HEK293 (cell line): ENCODE measurements at regions not wholly inside any gene's neighbourhood (a gene's known extent, or its start where the extent isn't known, plus 50 kb on each side); places are given as distances from the start of the nearest gene placed in this dataset.

Experiments
- CTCF ChIA-PET: fragments of 350-600 bp; formaldehyde crosslinking; extraction: SDS; loops from one replicate; lab custom pipeline; 2021; ENCODE audit warnings: antibody characterized with exemption; lab: Yijun Ruan, JAX
- POLR2A ChIA-PET: fragments of 300-600 bp; formaldehyde crosslinking; extraction: SDS; loops from one replicate; lab custom pipeline; 2020; ENCODE audit warnings: antibody characterized with exemption, inconsistent platforms; lab: Yijun Ruan, JAX
- H3K27ac ChIP-seq: fragments of 200-500 bp; sonication (Bioruptor generic); 2 replicates; pipeline ENCODE4 v1.5.1; 2014; ENCODE audit warnings: low read depth, low read length, control low read depth, inconsistent platforms; ENCODE audit errors: extremely low read depth
- H3K36me3 ChIP-seq, 2 experiments: fragments of 200-500 bp in 1 of 2; sonication (Bioruptor generic) in 1 of 2; 1 replicate in 1 of 2; 2 replicates in 1 of 2; pipeline ENCODE4 v1.5.1; 2014 to 2017; ENCODE audit warnings: inconsistent platforms in 2 of 2, low read length in 2 of 2; ENCODE audit not compliant: control insufficient read depth in 2 of 2, insufficient read depth in 1 of 2
- H3K4me1 ChIP-seq: fragments of 200-500 bp; sonication (Bioruptor generic); 2 replicates; pipeline ENCODE4 v1.5.1; 2014; ENCODE audit warnings: mild to moderate bottlenecking, low read length, inconsistent platforms; ENCODE audit not compliant: control insufficient read depth, insufficient read depth
- H3K4me3 ChIP-seq: 2 replicates; pipeline ENCODE4 v1.5.1; 2011; ENCODE audit warnings: low read depth, mild to moderate bottlenecking, control low read depth, low read length, moderate library complexity
- H3K9me3 ChIP-seq: fragments of 200-500 bp; sonication (Bioruptor generic); 2 replicates; pipeline ENCODE4 v1.5.1; 2014; ENCODE audit warnings: low read depth, low read length, inconsistent platforms; ENCODE audit not compliant: control insufficient read depth, insufficient read depth
- KLF10 ChIP-seq: fragments of 450-650 bp; IDR thresholded peaks from 2 replicates; pipeline ENCODE4 v1.5.1; 2018; ENCODE audit warnings: missing biosample characterization, mild to moderate bottlenecking, missing genetic modification characterization
- RBAK ChIP-seq: fragments of 450-650 bp; formaldehyde crosslinking; IDR thresholded peaks from 2 replicates; pipeline ENCODE4 v1.5.1; 2016; ENCODE audit warnings: missing biosample characterization, missing genetic modification characterization
- WT1 ChIP-seq: fragments of 450-650 bp; formaldehyde crosslinking; IDR thresholded peaks from 2 replicates; pipeline ENCODE4 v1.5.1; 2016; ENCODE audit warnings: missing biosample characterization, missing genetic modification characterization
- YY1 ChIP-seq: fragments of 450-650 bp; formaldehyde crosslinking; IDR thresholded peaks from 2 replicates; pipeline ENCODE4 v1.5.1; 2018; ENCODE audit warnings: missing biosample characterization, missing genetic modification characterization
- ZNF140 ChIP-seq: fragments of 450-650 bp; formaldehyde crosslinking; IDR thresholded peaks from 2 replicates; pipeline ENCODE4 v1.5.1; 2016; ENCODE audit warnings: missing biosample characterization, missing genetic modification characterization
- ZNF146 ChIP-seq: fragments of 450-650 bp; formaldehyde crosslinking; IDR thresholded peaks from 2 replicates; pipeline ENCODE4 v1.5.1; 2016; ENCODE audit warnings: missing biosample characterization, missing genetic modification characterization
- ZNF16 ChIP-seq: fragments of 450-650 bp; formaldehyde crosslinking; IDR thresholded peaks from 2 replicates; pipeline ENCODE4 v1.5.1; 2016; ENCODE audit warnings: low read depth, missing biosample characterization, missing genetic modification characterization
- ZNF335 ChIP-seq: fragments of 450-650 bp; formaldehyde crosslinking; conservative IDR thresholded peaks from 2 replicates; pipeline ENCODE4 v1.5.1; 2016; ENCODE audit warnings: missing biosample characterization, missing genetic modification characterization
- ZNF530 ChIP-seq: fragments of 450-650 bp; formaldehyde crosslinking; IDR thresholded peaks from 2 replicates; pipeline ENCODE4 v1.5.1; 2016; ENCODE audit warnings: low read depth, missing biosample characterization, missing genetic modification characterization
- ZNF660 ChIP-seq: fragments of 450-650 bp; IDR thresholded peaks from 2 replicates; pipeline ENCODE4 v1.5.1; 2018; ENCODE audit warnings: missing biosample characterization, mild to moderate bottlenecking, missing genetic modification characterization
- ZNF701 ChIP-seq: fragments of 450-650 bp; formaldehyde crosslinking; IDR thresholded peaks from 2 replicates; pipeline ENCODE4 v1.5.1; 2016; ENCODE audit warnings: missing biosample characterization, missing genetic modification characterization
- ZNF768 ChIP-seq: fragments of 450-650 bp; formaldehyde crosslinking; IDR thresholded peaks from 2 replicates; pipeline ENCODE4 v1.5.1; 2018; ENCODE audit warnings: missing biosample characterization, mild to moderate bottlenecking, missing genetic modification characterization
- ZXDB ChIP-seq: fragments of 450-650 bp; formaldehyde crosslinking; IDR thresholded peaks from 2 replicates; pipeline ENCODE4 v1.5.1; 2016; ENCODE audit warnings: missing biosample characterization, missing genetic modification characterization
- TF ChIP-seq, protein P1 (sequence below): fragments of 450-650 bp; formaldehyde crosslinking; IDR thresholded peaks from 2 replicates; pipeline ENCODE4 v1.5.1; 2016; ENCODE audit warnings: missing biosample characterization, missing genetic modification characterization
- TF ChIP-seq, protein P2 (sequence below): fragments of 450-650 bp; formaldehyde crosslinking; IDR thresholded peaks from 2 replicates; pipeline ENCODE4 v1.5.1; 2016; ENCODE audit warnings: missing biosample characterization, missing genetic modification characterization
- TF ChIP-seq, protein P3 (sequence below): fragments of 450-650 bp; formaldehyde crosslinking; IDR thresholded peaks from 2 replicates; pipeline ENCODE4 v1.5.1; 2016; ENCODE audit warnings: missing biosample characterization, missing genetic modification characterization
- TF ChIP-seq, protein P4 (sequence below): fragments of 450-650 bp; formaldehyde crosslinking; IDR thresholded peaks from 2 replicates; pipeline ENCODE4 v1.5.1; 2017; ENCODE audit warnings: missing biosample characterization, missing genetic modification characterization
- TF ChIP-seq, protein P5 (sequence below): fragments of 450-650 bp; formaldehyde crosslinking; IDR thresholded peaks from 2 replicates; pipeline ENCODE4 v1.5.1; 2017; ENCODE audit warnings: missing biosample characterization, missing genetic modification characterization
- TF ChIP-seq, protein P6 (sequence below): fragments of 450-650 bp; formaldehyde crosslinking; IDR thresholded peaks from 2 replicates; pipeline ENCODE4 v1.5.1; 2017; ENCODE audit warnings: missing biosample characterization, missing genetic modification characterization

DNA sequence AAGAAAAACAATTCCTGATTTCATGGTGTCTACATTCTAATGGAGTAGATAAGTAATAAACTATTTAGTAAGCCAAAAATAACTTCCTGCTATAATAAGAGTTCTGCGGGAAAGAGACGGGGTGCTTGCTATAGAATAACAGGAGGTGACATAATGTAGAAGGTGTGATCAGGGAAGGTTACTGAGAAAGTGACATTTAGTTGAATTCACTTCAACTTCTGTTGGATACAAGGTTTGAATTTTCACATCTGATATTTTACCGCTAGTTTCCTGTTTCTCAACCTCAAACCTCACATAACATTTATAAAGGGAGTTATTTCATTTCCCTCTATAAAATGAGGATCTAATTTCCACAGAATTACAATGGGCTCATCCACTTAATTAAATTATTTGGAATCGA lies 102.3 kb upstream of the GBE1 start:
- ChIA-PET POLR2A (no interaction called here), CTCF (no interaction called here)
- no peaks in the 10 kb centered on the region for H3K4me1 ChIP-seq
- H3K9me3 ChIP-seq = no peaks in the 10 kb centered on the region
- H3K4me3 ChIP-seq = no peak overlapping the region
- no peaks in the 10 kb centered on the region for H3K36me3 ChIP-seq
- H3K27ac ChIP-seq = no peak overlapping the region
- no peak for TF ChIP-seq RBAK (tag by site-specific recombination)

DNA sequence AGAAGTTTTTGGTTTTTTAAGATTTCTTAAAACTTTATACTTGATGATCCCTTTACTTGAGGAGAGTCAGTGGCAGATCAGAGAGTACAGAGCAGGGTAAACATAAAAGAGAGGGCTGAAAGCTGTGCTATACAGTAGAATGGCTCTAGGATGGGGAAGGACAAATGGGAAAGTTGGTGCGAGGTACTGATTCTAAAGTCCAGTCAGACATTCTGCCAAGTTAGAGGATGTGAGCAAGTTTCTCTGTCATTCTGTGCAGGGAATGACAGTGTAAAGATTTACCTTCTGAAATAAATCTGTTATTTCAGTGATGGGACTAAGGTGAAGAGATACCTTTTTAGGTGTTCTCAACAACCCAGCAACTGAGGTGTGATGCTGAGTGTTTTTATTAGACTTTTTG lies 100.1 kb upstream of the GBE1 start:
- H3K9me3 ChIP-seq = no peaks in the 10 kb centered on the region
- no peak overlapping the region for H3K27ac ChIP-seq
- TF ChIP-seq ZNF660 (tag by site-specific recombination) = no peak
- TF ChIP-seq, protein P1, sequence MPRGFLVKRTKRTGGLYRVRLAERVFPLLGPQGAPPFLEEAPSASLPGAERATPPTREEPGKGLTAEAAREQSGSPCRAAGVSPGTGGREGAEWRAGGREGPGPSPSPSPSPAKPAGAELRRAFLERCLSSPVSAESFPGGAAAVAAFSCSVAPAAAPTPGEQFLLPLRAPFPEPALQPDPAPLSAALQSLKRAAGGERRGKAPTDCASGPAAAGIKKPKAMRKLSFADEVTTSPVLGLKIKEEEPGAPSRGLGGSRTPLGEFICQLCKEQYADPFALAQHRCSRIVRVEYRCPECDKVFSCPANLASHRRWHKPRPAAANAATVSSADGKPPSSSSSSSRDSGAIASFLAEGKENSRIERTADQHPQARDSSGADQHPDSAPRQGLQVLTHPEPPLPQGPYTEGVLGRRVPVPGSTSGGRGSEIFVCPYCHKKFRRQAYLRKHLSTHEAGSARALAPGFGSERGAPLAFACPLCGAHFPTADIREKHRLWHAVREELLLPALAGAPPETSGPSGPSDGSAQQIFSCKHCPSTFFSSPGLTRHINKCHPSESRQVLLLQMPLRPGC = no peak
- TF ChIP-seq ZNF335 (tag by site-specific recombination) = no peak
- TF ChIP-seq WT1 (tag by site-specific recombination) = no peak
- TF ChIP-seq, protein P2, sequence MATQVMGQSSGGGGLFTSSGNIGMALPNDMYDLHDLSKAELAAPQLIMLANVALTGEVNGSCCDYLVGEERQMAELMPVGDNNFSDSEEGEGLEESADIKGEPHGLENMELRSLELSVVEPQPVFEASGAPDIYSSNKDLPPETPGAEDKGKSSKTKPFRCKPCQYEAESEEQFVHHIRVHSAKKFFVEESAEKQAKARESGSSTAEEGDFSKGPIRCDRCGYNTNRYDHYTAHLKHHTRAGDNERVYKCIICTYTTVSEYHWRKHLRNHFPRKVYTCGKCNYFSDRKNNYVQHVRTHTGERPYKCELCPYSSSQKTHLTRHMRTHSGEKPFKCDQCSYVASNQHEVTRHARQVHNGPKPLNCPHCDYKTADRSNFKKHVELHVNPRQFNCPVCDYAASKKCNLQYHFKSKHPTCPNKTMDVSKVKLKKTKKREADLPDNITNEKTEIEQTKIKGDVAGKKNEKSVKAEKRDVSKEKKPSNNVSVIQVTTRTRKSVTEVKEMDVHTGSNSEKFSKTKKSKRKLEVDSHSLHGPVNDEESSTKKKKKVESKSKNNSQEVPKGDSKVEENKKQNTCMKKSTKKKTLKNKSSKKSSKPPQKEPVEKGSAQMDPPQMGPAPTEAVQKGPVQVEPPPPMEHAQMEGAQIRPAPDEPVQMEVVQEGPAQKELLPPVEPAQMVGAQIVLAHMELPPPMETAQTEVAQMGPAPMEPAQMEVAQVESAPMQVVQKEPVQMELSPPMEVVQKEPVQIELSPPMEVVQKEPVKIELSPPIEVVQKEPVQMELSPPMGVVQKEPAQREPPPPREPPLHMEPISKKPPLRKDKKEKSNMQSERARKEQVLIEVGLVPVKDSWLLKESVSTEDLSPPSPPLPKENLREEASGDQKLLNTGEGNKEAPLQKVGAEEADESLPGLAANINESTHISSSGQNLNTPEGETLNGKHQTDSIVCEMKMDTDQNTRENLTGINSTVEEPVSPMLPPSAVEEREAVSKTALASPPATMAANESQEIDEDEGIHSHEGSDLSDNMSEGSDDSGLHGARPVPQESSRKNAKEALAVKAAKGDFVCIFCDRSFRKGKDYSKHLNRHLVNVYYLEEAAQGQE (tag by site-specific recombination) = no peak
- ChIA-PET CTCF (no interaction called here), POLR2A (no interaction called here)
- H3K4me3 ChIP-seq = no peak overlapping the region
- no peaks in the 10 kb centered on the region for H3K4me1 ChIP-seq
- no peaks in the 10 kb centered on the region for H3K36me3 ChIP-seq

DNA sequence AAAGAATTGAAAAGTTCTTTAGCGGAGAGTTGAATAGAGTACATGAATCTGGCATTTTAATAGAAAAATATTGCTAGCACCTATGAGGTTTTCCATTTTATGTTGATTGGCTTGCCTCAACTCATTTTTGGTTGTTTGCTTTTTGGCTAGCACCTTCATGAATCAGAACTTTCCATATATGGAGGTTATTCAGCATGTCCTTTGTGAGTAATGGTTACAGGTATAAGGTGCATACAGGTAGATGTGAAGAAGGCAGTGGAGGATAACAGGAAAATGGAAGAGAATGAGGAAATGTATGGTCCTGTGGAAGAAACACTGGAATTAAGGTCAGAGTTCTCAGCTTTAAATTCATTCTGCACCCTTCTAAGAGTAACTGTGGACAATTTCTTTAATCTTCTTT lies 98.1 kb upstream of the GBE1 start:
- no peaks in the 10 kb centered on the region for H3K36me3 ChIP-seq
- ChIA-PET POLR2A (no interaction called here), CTCF (interaction anchor here (1.0 kb wide), 1 partner anchor 50 kb away, joined by 6 read pairs; no protein-coding TSS in a partner anchor)
- H3K4me1 ChIP-seq = no peaks in the 10 kb centered on the region
- TF ChIP-seq ZNF140 (tag by site-specific recombination) = no peak
- TF ChIP-seq, protein P3, sequence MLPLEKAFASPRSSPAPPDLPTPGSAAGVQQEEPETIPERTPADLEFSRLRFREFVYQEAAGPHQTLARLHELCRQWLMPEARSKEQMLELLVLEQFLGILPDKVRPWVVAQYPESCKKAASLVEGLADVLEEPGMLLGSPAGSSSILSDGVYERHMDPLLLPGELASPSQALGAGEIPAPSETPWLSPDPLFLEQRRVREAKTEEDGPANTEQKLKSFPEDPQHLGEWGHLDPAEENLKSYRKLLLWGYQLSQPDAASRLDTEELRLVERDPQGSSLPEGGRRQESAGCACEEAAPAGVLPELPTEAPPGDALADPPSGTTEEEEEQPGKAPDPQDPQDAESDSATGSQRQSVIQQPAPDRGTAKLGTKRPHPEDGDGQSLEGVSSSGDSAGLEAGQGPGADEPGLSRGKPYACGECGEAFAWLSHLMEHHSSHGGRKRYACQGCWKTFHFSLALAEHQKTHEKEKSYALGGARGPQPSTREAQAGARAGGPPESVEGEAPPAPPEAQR (tag by site-specific recombination) = no peak
- TF ChIP-seq ZNF701 (tag by site-specific recombination) = no peak
- TF ChIP-seq, protein P4, sequence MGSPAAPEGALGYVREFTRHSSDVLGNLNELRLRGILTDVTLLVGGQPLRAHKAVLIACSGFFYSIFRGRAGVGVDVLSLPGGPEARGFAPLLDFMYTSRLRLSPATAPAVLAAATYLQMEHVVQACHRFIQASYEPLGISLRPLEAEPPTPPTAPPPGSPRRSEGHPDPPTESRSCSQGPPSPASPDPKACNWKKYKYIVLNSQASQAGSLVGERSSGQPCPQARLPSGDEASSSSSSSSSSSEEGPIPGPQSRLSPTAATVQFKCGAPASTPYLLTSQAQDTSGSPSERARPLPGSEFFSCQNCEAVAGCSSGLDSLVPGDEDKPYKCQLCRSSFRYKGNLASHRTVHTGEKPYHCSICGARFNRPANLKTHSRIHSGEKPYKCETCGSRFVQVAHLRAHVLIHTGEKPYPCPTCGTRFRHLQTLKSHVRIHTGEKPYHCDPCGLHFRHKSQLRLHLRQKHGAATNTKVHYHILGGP (tag by site-specific recombination) = no peak
- TF ChIP-seq YY1 (tag by site-specific recombination) = no peak
- no peak for TF ChIP-seq ZNF146 (tag by site-specific recombination)
- TF ChIP-seq ZNF16 (tag by site-specific recombination) = no peak
- TF ChIP-seq ZNF530 (tag by site-specific recombination) = no peak
- TF ChIP-seq ZNF768 (tag by site-specific recombination) = no peak
- TF ChIP-seq, protein P5, sequence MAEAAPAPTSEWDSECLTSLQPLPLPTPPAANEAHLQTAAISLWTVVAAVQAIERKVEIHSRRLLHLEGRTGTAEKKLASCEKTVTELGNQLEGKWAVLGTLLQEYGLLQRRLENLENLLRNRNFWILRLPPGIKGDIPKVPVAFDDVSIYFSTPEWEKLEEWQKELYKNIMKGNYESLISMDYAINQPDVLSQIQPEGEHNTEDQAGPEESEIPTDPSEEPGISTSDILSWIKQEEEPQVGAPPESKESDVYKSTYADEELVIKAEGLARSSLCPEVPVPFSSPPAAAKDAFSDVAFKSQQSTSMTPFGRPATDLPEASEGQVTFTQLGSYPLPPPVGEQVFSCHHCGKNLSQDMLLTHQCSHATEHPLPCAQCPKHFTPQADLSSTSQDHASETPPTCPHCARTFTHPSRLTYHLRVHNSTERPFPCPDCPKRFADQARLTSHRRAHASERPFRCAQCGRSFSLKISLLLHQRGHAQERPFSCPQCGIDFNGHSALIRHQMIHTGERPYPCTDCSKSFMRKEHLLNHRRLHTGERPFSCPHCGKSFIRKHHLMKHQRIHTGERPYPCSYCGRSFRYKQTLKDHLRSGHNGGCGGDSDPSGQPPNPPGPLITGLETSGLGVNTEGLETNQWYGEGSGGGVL (tag by site-specific recombination) = no peak
- TF ChIP-seq, protein P6, sequence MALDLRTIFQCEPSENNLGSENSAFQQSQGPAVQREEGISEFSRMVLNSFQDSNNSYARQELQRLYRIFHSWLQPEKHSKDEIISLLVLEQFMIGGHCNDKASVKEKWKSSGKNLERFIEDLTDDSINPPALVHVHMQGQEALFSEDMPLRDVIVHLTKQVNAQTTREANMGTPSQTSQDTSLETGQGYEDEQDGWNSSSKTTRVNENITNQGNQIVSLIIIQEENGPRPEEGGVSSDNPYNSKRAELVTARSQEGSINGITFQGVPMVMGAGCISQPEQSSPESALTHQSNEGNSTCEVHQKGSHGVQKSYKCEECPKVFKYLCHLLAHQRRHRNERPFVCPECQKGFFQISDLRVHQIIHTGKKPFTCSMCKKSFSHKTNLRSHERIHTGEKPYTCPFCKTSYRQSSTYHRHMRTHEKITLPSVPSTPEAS (tag by site-specific recombination) = no peak
- TF ChIP-seq KLF10 (tag by site-specific recombination) = no peak
- TF ChIP-seq ZXDB (tag by site-specific recombination) = no peak
- H3K4me3 ChIP-seq = no peak overlapping the region
- no peaks in the 10 kb centered on the region for H3K9me3 ChIP-seq
- no peak overlapping the region for H3K27ac ChIP-seq
